HG02943 (cell line): ENCODE measurements at regions not wholly inside any gene's neighbourhood (a gene's known extent, or its start where the extent isn't known, plus 50 kb on each side); places are given as distances from the start of the nearest gene placed in this dataset.
"Not testable (repeated sequence)": the region's sequence is repeated elsewhere in the genome, so short reads cannot be mapped to it uniquely, and the experiment has no call there.

Source experiments
- ATAC-seq: cut with Tn5 transposase; IDR thresholded peaks from one replicate; pipeline ENCODE4 v1.9.1; 2021; ENCODE audit warnings: mild to moderate bottlenecking, low read depth, moderate library complexity; ENCODE audit not compliant: unreplicated experiment

- not testable (repeated sequence) for ATAC-seq
Observed at GRCh38 chr10:59975918-59976317, 69.6 kb upstream of the CCDC6 start.

GRCh38 chr10:59971915-59972314 is 65.6 kb upstream of the CCDC6 start:
- ATAC-seq = no peak

GRCh38 chr10:59970396-59971368 is 64.3 kb upstream of the CCDC6 start:
- peak; percentile 62 for ATAC-seq

- no peak for ATAC-seq
Observed at GRCh38 chr10:59968705-59969104, 62.3 kb upstream of the CCDC6 start.

GRCh38 chr10:59967079-59967478 is 60.7 kb upstream of the CCDC6 start:
- ATAC-seq = no peak

- ATAC-seq = no peak
Observed at GRCh38 chr10:59965899-59966650, 59.7 kb upstream of the CCDC6 start.

GRCh38 chr10:59962756-59963155 is 56.4 kb upstream of the CCDC6 start:
- ATAC-seq = no peak

- no peak for ATAC-seq
Observed at GRCh38 chr10:59960751-59961150, 54.4 kb upstream of the CCDC6 start.

- ATAC-seq = no peak
Observed at GRCh38 chr10:59959504-59960018, 53.2 kb upstream of the CCDC6 start.

GRCh38 chr10:59958882-59959281 is 52.5 kb upstream of the CCDC6 start:
- ATAC-seq = no peak

GRCh38 chr10:59957975-59958374 is 51.6 kb upstream of the CCDC6 start:
- no peak for ATAC-seq
